Natural killer cell (primary cell): ENCODE measurements at regions not wholly inside any gene's neighbourhood (a gene's known extent, or its start where the extent isn't known, plus 50 kb on each side); places are given as distances from the start of the nearest gene placed in this dataset.

ENCODE experiments used
- ATAC-seq, 3 donors: fragments of 150-1000 bp in 2 of 3; fragments of 200-7000 bp in 1 of 3; cut with Tn5 transposase; 1 replicate in 1 of 3; 2 replicates in 2 of 3; pipeline ENCODE4 v1.10.0; 2021; ENCODE audit warnings: mild to moderate bottlenecking in 2 of 3, moderate library complexity in 2 of 3
- DNase-seq, 2 donors: peaks; one replicate each; pipeline versions ENCODE4 v3.0.0 to v3.0.0-alpha.2; 2013 to 2021; ENCODE audit warnings: mixed read lengths in 1 of 2
- H3K27ac ChIP-seq: one replicate; pipeline ENCODE4 v1.5.1; 2013; ENCODE audit warnings: mild to moderate bottlenecking, low read length
- H3K27me3 ChIP-seq: one replicate; pipeline ENCODE4 v1.6.1; 2013; ENCODE audit warnings: low read length; ENCODE audit not compliant: control insufficient read depth, insufficient read depth
- H3K36me3 ChIP-seq: one replicate; pipeline ENCODE4 v1.6.1; 2013; ENCODE audit warnings: low read length; ENCODE audit not compliant: control insufficient read depth, insufficient read depth
- H3K4me1 ChIP-seq: one replicate; pipeline ENCODE4 v1.6.1; 2013; ENCODE audit warnings: low read length; ENCODE audit not compliant: control insufficient read depth, insufficient read depth
- H3K4me3 ChIP-seq: one replicate; pipeline ENCODE4 v1.5.1; 2013; ENCODE audit warnings: low read length
- H3K9me3 ChIP-seq: one replicate; pipeline ENCODE4 v1.6.1; 2013; ENCODE audit warnings: low read length; ENCODE audit not compliant: control insufficient read depth, insufficient read depth
- H3K27ac Mint-ChIP-seq, 2 donors: one replicate each; pipeline ENCODE4 v1.8.0; 2022; ENCODE audit warnings: mild to moderate bottlenecking in 2 of 2, mixed read lengths in 2 of 2, moderate library complexity in 1 of 2
- H3K27me3 Mint-ChIP-seq, 2 donors: one replicate each; pipeline ENCODE4 v1.8.0; 2022; ENCODE audit warnings: low read depth in 2 of 2, mixed read lengths in 2 of 2
- H3K36me3 Mint-ChIP-seq: one replicate; pipeline ENCODE4 v1.8.0; 2022; ENCODE audit warnings: mixed read lengths
- H3K4me1 Mint-ChIP-seq, 2 donors: one replicate each; pipeline ENCODE4 v1.8.0; 2022; ENCODE audit warnings: mixed read lengths in 2 of 2
- H3K4me3 Mint-ChIP-seq: one replicate; pipeline ENCODE4 v1.8.0; 2022; ENCODE audit warnings: mild to moderate bottlenecking, moderate library complexity, mixed read lengths
- H3K9me3 Mint-ChIP-seq, 2 donors: one replicate each; pipeline ENCODE4 v1.8.0; 2022; ENCODE audit warnings: mixed read lengths in 2 of 2
- CTCF ChIP-seq: fragments of 200-600 bp; IDR thresholded peaks from one replicate; pipeline ENCODE4 v1.8.0; 2022; ENCODE audit warnings: antibody characterized with exemption
- WGBS: methylation state at CpG from one replicate; pipeline ENCODE4 v1.1.7; 2013; ENCODE audit warnings: missing lambda C conversion rate; ENCODE audit not compliant: insufficient coverage; 5-methylcytosine and 5-hydroxymethylcytosine counted together
- intact Hi-C: fragments of 100-400 bp; cut with micrococcal nuclease; formaldehyde crosslinking; loops from one replicate; pipeline ENCODE4 v1.14.2; 2022

GRCh38 chr6:113676057-113676456 is 181.1 kb upstream of the MARCKS start:
- Histone ChIP-seq H3K27me3 (no peaks in the 10 kb centered on the region), H3K9me3 (no peaks in the 10 kb centered on the region), H3K4me3 (no peak overlapping the region), H3K27ac (no peak overlapping the region), H3K36me3 (no peaks in the 10 kb centered on the region), H3K4me1 (no peaks in the 10 kb centered on the region)
- no peak for DNase-seq
- intact Hi-C loops = no loop called here
- TF ChIP-seq CTCF = no peak
- Mint-ChIP-seq H3K4me1 (no peaks in the 10 kb centered on the region), H3K4me3 (no peak overlapping the region), H3K27me3 (no peaks in the 10 kb centered on the region), H3K9me3 (no peaks in the 10 kb centered on the region), H3K27ac (no peak overlapping the region), H3K36me3 (no peaks in the 10 kb centered on the region)
- ATAC-seq = no peak
- WGBS = 95% methylated on average over 2 of the region's 4 CpGs

DNA sequence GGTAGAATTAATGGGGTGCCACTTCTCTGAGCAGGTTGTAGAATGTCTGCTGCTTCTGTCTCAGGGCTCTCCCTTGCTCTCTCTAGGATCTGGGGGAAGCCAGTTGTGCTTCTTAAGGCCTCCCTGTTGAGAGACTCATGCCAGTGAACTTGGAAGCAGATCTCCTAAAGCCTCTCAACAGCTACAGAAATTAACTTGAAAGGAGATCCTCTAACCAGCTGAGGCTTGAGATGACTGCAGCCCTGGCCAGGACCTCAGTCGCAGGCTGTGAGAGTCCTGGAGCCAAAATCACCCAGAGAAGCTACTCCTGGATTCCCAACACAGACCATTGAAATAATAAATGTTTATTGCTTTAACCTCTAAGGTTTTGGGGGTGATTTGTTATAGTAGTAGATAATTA is 180.2 kb upstream of the MARCKS start:
- H3K4me1 ChIP-seq = no peaks in the 10 kb centered on the region
- H3K36me3 ChIP-seq = no peaks in the 10 kb centered on the region
- no peaks in the 10 kb centered on the region for H3K27me3 ChIP-seq
- TF ChIP-seq CTCF = no peak
- Mint-ChIP-seq H3K27me3 (no peaks in the 10 kb centered on the region), H3K9me3 (no peaks in the 10 kb centered on the region), H3K4me3 (no peak overlapping the region), H3K27ac (no peak overlapping the region), H3K36me3 (no peaks in the 10 kb centered on the region), H3K4me1 (no peaks in the 10 kb centered on the region)
- H3K9me3 ChIP-seq = no peaks in the 10 kb centered on the region
- no peak overlapping the region for H3K4me3 ChIP-seq
- no peak for ATAC-seq
- DNase-seq = no peak
- WGBS = 73% methylated on average over 1 of the region's 1 CpG
- intact Hi-C loops = no loop called here
- H3K27ac ChIP-seq = no peak overlapping the region

- H3K27ac Mint-ChIP-seq = no peak overlapping the region
- intact Hi-C loops = no loop called here
Observed at GRCh38 chr6:113679051-113679450, 178.1 kb upstream of the MARCKS start.

More at GRCh38 chr6:113679051-113679450, 178.1 kb upstream of the MARCKS start:
- TF ChIP-seq CTCF = no peak
- DNase-seq (no peak), ATAC-seq (no peak)
- Histone ChIP-seq H3K36me3 (no peaks in the 10 kb centered on the region), H3K27ac (no peak overlapping the region), H3K9me3 (no peaks in the 10 kb centered on the region), H3K4me1 (no peaks in the 10 kb centered on the region), H3K27me3 (no peaks in the 10 kb centered on the region), H3K4me3 (no peak overlapping the region)
- H3K27me3 Mint-ChIP-seq = no peaks in the 10 kb centered on the region
- WGBS = 67% methylated on average over 2 of the region's 3 CpGs
- no peak overlapping the region for H3K4me3 Mint-ChIP-seq
- H3K4me1 Mint-ChIP-seq = no peaks in the 10 kb centered on the region
- H3K36me3 Mint-ChIP-seq = no peaks in the 10 kb centered on the region
- no peaks in the 10 kb centered on the region for H3K9me3 Mint-ChIP-seq
